ENCODE measurements at regions not wholly inside any gene's neighbourhood (a gene's known extent, or its start where the extent isn't known, plus 50 kb on each side); places are given as distances from the start of the nearest gene placed in this dataset.

DNA sequence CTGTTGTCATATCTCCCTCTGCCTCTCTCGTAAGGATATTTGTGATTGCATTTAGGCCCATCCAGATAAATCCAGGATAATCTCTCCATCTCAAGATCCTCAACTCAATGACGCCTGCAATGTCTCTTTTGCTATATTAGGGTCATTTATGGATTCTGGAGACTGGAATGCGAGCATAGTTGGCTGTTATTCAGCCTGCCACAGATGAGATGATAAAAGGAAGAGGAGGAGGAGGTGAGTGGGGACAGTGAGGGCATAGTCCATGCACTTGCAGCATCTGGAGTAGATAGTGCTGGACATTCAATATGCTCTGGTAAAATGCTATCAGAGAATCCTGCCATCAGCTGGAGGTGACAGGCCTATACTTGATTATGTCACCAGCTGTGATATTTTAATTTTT lies 131.6 kb upstream of the CACNA1E start:
- no peak for DNase-seq (ENCODE audit: low spot score in 2 of 2)
- Histone ChIP-seq H3K4me1 (no peaks in the 10 kb centered on the region), H3K36me3 (no peaks in the 10 kb centered on the region), H3K27me3 (no peaks in the 10 kb centered on the region), H3K9me3 (no peaks in the 10 kb centered on the region), H3K4me3 (no peak overlapping the region), H3K27ac (no peak overlapping the region)
- TF ChIP-seq POLR2A (IDR thresholded peaks at IDR 0.05), result no peak
- TF ChIP-seq POLR2AphosphoS5 (IDR thresholded peaks at IDR 0.05), result no peak
- no peak for TF ChIP-seq EP300 (IDR thresholded peaks at IDR 0.05)
- TF ChIP-seq, protein P1, sequence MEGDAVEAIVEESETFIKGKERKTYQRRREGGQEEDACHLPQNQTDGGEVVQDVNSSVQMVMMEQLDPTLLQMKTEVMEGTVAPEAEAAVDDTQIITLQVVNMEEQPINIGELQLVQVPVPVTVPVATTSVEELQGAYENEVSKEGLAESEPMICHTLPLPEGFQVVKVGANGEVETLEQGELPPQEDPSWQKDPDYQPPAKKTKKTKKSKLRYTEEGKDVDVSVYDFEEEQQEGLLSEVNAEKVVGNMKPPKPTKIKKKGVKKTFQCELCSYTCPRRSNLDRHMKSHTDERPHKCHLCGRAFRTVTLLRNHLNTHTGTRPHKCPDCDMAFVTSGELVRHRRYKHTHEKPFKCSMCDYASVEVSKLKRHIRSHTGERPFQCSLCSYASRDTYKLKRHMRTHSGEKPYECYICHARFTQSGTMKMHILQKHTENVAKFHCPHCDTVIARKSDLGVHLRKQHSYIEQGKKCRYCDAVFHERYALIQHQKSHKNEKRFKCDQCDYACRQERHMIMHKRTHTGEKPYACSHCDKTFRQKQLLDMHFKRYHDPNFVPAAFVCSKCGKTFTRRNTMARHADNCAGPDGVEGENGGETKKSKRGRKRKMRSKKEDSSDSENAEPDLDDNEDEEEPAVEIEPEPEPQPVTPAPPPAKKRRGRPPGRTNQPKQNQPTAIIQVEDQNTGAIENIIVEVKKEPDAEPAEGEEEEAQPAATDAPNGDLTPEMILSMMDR (IDR thresholded peaks at IDR 0.05), result no peak
- WGBS, result 84% methylated on average over 3 of the region's 3 CpGs

DNA sequence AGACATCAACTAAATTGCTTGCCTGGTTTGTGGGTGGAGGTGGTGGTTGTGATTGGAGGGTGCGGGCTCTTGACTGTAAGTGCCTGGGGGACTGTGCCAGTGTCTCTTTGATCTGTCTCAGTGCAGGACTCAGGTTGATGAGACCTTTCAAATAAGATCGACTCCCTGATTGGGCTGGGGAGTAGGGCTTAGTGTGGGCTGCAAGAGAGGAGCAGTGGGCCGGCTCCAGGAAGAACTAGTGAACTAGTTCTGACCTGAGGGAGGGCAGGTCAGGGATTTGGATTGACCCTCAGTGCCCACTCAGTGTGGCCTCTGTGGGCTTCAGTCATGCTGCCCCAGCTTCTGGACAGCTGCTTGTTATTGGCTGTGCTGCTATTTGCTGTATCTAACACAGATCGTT lies 130.6 kb upstream of the CACNA1E start:
- no peak for TF ChIP-seq POLR2A (IDR thresholded peaks at IDR 0.05)
- no peak for DNase-seq (ENCODE audit: low spot score in 2 of 2)
- WGBS, result 94% methylated on average over 3 of the region's 4 CpGs
- no peaks in the 10 kb centered on the region for H3K4me1 ChIP-seq
- H3K4me3 ChIP-seq, result no peak overlapping the region
- no peaks in the 10 kb centered on the region for H3K27me3 ChIP-seq
- no peaks in the 10 kb centered on the region for H3K36me3 ChIP-seq
- H3K9me3 ChIP-seq, result no peaks in the 10 kb centered on the region
- no peak overlapping the region for H3K27ac ChIP-seq

DNA sequence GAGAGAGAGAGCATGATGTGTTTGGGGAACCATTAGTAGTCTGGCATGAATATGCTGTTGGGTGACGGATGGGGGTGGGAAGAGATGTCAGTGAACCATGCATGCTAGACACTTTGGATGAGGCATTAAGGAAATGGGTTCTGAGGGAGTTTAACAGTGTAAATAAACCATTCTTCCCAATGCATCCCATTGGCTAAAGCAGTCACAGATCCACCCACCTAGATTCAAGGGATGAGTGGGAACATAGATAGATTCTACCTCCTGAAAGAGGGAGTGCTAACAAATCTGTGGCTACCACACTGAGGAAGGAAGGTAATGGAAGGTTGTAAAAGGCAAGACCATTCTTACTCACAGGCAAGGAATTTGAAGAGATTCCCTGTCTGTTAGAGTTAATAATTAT lies 129.8 kb upstream of the CACNA1E start:
- no peak for DNase-seq (ENCODE audit: low spot score in 2 of 2)
- Histone ChIP-seq H3K27me3 (no peaks in the 10 kb centered on the region), H3K4me3 (no peak overlapping the region), H3K9me3 (no peaks in the 10 kb centered on the region), H3K4me1 (no peaks in the 10 kb centered on the region), H3K36me3 (no peaks in the 10 kb centered on the region), H3K27ac (no peak overlapping the region)
- TF ChIP-seq, protein P1 (IDR thresholded peaks at IDR 0.05), result no peak
- no peak for TF ChIP-seq POLR2AphosphoS5 (IDR thresholded peaks at IDR 0.05)
- TF ChIP-seq EP300 (IDR thresholded peaks at IDR 0.05), result no peak
- no peak for TF ChIP-seq POLR2A (IDR thresholded peaks at IDR 0.05)
- WGBS, result 92% methylated on average over 1 of the region's 1 CpG

DNA sequence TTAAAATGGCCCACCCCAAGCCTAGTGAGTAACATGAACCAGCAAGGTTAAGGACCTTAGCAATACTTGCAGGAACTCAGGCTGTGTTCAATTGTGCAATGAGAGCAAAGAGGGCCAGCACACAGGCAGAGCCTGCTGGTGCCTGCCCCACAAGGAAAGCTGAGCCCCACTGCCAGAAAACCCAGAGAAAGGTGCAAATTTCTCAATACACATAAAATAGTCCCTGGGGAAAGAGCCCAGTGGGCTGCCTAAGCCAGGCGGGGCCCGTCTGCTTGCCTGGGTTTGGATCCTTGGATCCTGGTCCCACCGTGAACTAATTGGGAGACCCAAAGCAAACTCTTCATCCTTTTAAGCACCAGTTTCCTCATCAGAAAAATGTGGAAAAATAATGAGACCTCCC lies 128.5 kb upstream of the CACNA1E start:
- TF ChIP-seq, protein P1 (IDR thresholded peaks at IDR 0.05), result no peak
- no peak for TF ChIP-seq POLR2A (IDR thresholded peaks at IDR 0.05)
- no peak for TF ChIP-seq POLR2AphosphoS5 (IDR thresholded peaks at IDR 0.05)
- no peak for TF ChIP-seq EP300 (IDR thresholded peaks at IDR 0.05)

DNA sequence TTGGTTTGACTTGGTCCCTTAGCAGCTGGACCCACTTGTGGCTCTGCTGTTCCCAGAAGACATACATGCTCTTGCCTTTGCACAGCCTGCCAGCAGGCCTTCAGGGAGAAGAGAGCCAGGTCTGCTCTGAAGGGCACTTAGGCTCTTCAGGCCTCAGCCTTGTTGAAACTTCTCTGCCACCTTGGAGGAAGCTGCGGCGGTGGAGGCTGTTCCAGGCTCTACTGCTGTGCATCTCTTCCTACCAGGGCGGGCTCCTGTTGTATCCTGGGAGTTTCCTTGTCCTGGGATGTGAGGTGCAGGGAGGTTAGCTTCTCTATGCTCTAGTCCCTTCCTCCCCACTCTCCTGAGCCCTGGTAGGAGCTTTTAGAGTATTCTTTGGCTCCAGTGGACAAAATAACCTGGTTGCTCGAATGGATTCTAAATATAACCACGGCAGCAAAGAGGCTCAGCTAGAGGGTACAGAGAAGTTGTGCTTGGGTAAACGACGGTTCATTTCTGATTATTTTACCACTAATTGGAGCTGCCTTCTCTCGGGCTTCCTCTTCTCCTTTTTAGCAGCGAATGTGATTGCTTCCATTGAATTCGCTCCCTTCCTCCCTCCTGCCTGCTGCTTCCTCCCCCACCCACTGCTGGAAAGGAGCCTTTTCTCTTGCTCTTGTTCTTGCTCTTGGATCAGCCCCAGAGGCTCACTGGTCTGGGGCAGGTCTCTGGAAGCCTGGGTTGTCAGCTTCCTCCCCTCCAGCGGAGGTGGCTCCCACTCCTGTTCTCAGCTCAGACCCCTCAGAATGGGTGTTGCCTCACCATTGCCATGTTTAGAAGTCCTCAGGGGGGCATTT lies 126.6 kb upstream of the CACNA1E start:
- Histone ChIP-seq H3K4me3 (no peak overlapping the region), H3K4me1 (no peaks in the 10 kb centered on the region), H3K36me3 (no peaks in the 10 kb centered on the region), H3K9me3 (no peaks in the 10 kb centered on the region), H3K27me3 (peaks cover 4% of the 10 kb centered on the region), H3K27ac (no peak overlapping the region)
- 54% methylated on average over 11 of the region's 11 CpGs for WGBS
- TF ChIP-seq POLR2AphosphoS5 (IDR thresholded peaks at IDR 0.05), result no peak
- TF ChIP-seq POLR2A (IDR thresholded peaks at IDR 0.05), result no peak
- no peak for TF ChIP-seq EP300 (IDR thresholded peaks at IDR 0.05)
- TF ChIP-seq, protein P1 (IDR thresholded peaks at IDR 0.05), result no peak
- DNase-seq (ENCODE audit: low spot score in 2 of 2), result no peak

More for the DNA sequence above, 128.5 kb upstream of the CACNA1E start:
- Histone ChIP-seq H3K27ac (no peak overlapping the region), H3K9me3 (no peaks in the 10 kb centered on the region), H3K36me3 (no peaks in the 10 kb centered on the region), H3K4me1 (no peaks in the 10 kb centered on the region), H3K4me3 (no peak overlapping the region), H3K27me3 (no peaks in the 10 kb centered on the region)
- 86% methylated on average over 3 of the region's 3 CpGs for WGBS
- DNase-seq (ENCODE audit: low spot score in 2 of 2), result no peak

Measured in suprapubic skin (tissue), 4 donors.